ENCODE measurements at regions not wholly inside any gene's neighbourhood (a gene's known extent, or its start where the extent isn't known, plus 50 kb on each side); places are given as distances from the start of the nearest gene placed in this dataset.

DNA sequence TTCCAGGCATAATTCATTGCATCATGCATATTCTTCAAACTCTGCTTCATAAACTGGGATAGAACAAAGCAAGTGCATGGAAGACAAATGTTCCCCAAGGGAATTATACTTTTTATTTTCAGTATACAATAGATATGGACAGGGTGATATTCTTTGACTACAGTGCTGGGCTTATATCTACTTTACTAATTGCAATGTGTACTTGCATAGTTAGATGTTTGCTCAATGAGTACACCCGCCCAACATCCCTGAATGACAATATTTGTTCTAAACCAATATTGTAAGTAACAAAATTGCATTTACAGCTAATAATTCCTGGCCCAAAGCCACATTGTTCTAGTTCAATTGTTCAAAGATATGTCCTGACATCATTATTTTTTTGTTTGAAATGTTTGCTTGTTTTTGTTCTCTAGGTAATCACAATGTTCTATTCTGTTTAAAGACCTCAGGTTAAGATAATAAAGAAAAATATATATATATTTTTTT is 171.4 kb downstream of the PTN start:
- no peak for DNase-seq

DNA sequence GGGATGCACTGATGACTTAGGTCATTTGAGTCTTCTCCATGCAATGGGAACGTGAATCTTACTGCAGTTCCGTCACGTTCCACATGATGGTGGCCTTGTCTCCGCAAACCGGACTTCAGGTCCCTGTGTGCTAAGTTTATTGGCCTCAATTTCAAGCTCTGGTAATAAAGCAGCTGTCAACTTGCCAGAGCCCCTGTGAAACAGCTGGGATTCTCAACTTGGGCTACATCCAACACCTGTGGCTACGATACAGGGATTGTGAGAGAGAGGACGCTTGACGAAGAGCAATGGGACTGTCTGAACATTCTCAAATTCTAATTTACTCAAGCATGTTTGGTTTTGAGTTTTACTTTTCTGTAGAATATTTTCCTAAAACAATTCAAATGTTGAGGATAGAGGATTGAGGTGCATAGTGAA is 174.2 kb downstream of the PTN start:
- peak; percentile 24 for DNase-seq

DNA sequence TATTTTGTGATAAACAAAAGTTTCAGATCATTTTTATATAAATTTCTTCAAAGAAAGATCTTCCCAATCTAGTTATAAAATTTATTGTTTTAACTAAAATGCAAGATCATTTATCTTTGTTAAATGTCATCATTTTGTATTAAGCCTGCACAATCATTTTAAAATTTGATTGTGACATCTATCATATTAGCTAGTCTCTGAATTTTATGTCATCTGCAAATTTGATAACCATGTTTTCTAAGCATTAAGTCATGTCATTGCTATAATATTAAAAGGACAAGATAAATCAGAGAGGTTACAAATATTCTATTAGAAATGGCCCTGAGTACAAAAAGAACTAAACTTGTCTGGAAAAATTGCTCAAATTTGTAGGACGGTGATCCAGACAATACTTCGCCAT is 175.9 kb downstream of the PTN start:
- DNase-seq, result no peak

DNA sequence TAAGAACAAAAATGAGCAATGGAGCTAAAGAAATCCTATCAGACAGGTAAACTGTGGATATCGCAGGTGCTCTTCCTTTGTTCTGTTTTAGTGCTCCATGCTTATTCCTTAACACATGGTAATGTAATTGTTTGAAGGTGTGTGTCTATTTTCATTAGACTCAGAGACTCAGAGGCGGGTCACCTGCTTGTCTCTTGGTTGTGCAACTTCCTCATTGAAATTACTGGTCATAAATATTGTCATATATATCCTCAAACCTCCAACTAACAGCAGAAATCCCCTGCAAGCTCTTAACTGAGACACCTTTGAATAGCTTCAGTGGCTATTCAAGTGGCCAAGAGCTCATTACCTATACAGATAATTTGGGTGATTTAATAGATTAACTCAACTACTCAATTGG is 177.2 kb downstream of the PTN start:
- no peak for DNase-seq

DNA sequence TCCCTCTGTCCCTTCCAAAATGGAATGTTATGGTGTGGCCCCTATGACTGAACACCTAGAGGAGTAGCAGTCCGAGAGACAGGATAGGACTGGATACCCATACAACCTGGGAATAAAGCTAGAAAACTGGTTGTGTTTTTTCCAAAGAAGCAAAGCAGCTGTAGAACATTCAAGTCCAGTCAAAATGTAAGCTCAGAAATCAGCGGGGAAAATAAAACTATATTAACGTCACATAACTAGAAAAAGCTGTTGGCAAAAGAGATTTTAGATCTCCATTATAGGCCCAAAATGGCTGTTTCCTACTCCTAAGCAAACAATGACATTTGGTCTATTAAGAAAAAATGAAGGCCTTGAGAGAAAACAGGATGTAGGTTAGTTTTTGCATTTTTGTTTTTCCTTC is 177.7 kb downstream of the PTN start:
- DNase-seq, result no peak

DNA sequence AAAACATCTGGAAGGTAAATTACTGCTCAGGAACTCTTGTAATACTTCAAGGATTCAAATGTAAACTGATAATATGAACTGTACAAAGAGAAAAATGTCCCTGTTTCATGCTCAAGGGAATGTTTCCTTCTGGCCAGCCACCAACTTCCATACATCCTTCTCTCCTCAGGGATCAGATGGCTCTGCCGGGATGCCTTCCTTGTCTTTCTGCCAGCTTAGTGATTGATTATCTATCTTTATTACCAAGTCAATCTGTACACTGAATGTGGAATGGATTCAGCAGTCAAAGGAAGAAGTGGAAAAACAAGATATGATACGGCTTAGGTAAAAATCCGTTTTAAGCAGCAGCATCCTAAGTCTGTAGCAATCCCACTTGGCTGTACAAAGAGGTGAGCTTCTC is 178.3 kb downstream of the PTN start:
- DNase-seq, result no peak

DNA sequence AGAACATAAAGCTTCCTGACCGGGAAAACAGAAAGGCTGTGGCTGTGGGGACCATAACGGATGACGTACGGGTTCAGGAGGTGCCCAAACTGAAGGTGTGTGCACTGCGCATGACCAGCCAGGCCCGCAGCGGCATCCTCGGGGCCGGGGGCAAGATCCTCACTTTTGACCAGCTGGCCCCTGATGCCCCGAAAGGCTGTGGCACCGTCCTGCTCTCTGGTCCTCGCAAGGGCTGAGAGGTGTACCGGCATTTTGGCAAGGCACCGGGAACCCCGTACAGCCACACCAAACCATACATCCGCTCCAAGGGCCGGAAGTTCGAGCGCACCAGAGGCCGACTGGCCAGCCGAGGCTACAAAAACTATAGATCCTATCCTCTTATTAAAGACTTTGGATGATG is 179.3 kb downstream of the PTN start:
- no peak for DNase-seq

DNA sequence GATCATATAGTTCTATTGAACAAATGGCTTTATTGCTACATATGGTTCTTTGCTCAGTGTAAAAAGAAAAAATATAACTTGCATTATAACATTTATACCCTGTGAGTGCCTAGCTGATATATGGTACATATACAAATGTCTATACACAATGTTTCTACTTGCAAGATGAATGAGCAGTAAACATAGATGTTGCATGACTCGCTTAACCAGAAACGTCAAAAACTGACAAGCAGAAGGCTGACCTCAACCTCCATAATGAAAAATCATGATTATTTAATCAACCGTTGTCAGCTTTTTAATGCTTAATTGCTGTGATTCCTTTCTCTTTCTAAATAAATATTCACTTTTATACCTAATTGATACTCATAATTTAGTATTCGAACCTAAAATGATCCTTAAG is 183.3 kb downstream of the PTN start:
- no peak for DNase-seq

DNA sequence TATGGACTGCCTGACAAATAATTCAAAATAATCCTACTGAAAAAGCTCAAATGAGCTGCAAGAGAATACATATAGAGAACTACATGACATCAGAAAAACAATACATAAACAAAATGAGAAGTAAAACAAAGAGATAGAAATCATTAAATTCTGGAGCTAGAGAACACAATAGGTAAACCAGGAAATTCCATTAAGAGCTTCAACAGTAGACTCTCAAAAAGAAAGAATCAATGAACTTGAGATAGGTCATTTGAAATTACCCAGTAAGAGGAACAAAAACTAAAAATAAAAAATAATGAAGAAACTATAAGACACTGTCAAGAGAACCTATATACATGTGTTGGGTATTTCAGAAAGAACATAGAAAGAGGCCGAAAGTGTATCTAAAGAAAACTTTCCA is 186.3 kb downstream of the PTN start:
- no peak for DNase-seq

DNA sequence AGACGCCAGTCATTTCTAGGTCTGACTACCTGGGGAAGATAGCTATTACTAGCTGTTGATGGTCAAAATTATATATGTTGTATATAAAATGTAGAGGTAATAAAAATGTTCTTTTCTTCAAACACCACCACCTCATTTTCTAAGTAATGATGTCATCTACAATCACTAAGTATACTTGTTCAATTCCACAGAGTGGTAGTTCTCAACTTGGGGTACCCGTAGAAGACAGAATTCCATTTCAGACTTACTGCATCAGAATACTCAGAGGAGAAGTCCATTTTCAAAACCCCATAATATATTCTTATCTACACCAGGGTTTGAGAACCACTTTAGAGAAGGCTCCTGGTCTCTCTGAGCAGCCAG is 191.9 kb downstream of the PTN start:
- DNase-seq, result no peak

DNA sequence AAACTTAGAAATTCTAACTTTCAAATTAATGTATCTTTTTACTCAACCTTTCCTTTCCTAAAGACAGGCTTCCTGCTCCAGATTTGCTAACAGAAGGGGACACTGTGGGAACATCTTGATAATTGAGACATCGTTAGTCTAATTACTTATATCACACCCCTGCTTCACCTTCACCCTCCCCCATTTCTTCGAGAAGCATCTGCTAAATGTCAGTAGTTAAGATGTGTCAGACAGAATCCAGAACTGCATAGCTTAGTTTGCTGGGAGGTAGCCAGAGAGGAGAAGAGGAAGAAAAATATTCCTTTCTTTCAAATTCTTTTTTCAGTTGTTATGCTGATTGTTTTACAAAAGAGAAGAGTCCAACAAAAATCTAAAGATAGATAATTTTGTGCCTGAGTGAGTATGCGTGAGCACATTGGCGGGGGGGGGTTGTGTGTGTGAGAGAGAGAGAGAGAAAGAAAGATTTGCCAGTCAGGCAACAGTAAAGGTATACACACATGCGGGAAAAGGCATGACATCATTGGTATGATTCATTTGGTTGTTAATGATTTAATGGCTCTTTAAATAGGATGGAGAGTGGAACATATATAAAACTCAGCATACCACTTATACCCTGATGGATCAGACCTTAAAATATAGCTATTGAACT is 192.4 kb downstream of the PTN start:
- no peak for DNase-seq

DNA sequence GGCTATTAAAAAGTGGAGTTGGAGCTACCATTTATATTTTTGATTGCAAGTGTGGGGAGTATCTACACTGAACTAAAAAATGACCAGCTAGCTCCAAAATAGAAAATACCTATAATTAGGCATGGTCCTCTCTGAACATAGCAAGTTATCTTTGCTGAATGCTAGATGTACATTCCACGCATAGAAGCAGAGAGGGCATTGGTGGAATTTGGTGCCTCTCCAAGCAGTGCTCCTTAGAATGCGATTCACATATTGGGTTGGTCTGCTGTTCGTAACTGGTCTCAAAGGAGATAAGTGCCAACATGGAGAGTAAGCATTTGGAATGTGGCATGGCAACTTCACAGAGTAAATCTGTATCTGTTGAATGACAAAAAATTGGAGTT is 196.2 kb downstream of the PTN start:
- DNase-seq, result no peak

DNA sequence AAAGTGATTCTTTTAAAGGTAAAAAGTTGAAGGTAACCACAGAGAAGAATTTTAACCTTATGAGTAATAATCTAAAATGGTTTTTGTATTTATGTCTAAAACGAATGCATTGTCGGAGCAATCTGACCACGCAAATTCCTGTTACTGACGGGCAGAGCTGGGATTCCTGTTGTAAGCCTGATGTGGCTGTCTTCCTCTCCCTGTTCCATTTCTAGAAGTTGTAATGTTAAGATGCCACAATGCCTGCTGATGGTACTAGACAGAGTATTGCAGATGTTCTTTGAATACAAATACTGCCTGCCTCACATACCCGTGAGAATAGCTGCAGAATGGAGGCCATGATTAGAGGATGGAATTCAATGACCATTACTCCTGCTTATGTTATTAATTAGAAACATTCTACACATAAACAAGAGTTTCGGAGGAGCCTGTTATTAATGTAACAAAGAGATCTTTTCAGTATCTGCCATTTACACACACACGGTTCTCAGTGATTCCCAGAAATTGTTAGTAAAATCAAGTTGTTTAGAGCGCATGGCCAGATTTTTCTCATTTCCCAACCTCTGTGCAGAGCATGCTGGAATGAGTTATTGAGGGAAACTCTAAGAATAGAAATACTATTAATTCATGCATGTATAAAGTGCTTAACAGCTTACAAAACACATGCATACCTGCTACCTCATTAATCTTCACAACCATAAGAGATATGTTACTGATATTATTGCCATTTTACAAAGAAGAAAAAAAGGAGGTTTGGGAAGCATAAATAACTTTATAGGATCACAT is 196.8 kb downstream of the PTN start:
- no peak for DNase-seq

DNA sequence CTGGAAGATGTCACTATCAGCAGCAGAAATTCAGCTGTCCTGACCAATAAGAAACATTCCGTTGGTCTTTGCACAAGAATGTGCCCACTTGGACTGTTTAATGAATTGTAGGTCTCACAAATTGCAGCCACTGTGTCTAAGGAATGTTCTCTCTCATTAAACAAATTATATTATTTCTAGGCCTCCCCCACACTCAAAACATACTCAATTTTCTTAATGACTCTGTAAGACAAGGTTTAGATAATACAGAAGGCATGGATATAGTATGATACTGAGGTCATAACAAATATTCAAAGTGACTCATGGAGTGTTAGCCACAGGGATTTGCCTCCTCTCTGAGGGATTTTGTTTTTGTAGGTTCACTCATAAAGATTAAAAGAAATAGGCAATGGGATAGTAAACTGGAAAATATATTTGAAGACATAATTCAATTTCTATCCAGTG is 197.5 kb downstream of the PTN start:
- no peak for DNase-seq

DNA sequence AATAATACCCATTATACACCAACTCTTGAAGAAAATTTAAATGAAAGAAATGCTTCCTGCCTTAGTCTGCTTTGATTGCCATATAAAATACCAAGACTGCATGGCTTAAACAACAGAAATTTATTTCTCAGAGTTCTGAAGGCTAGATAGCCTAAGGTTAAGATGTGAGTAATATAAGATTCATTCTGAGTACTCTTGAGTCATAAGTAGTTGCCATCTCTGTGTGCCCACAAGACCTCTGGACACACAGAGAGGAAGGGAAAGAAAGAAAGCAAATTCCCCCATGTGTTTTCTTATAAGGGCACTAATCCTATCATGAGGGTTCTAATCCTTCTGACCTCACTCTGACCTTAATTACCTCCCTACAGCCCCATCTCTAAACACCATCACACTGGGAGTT is 201.2 kb downstream of the PTN start:
- DNase-seq, result no peak

DNA sequence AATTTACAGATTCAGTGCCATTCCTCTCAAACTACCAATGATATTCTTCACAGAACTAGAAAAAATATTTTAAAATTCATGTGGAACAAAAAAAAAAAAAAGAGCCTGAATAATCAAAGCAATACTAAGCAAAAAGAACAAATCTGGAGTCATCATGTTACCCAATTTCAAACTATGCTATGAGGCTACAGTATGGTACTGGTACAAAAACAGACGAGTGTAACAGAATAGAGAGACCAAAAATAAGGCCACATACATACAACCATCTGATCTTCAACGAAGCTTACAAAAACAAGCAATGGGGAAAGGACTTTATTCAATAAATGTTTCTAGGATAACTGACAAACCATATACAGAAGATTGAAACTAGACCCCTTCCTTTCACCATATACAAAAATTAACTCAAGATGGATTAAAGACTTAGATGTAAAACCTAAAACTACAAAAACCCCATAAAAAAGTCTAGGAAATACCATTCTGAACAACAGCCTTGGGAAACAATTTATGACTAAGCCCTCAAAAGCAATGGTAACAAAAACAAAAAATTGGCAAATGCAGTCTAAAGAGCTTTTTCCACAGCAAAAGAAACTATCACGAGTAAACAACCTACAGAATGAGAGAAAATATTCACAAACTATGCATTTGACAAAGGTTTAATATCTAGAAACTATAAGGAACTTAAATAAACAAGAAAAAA is 207.7 kb downstream of the PTN start:
- DNase-seq, result no peak

DNA sequence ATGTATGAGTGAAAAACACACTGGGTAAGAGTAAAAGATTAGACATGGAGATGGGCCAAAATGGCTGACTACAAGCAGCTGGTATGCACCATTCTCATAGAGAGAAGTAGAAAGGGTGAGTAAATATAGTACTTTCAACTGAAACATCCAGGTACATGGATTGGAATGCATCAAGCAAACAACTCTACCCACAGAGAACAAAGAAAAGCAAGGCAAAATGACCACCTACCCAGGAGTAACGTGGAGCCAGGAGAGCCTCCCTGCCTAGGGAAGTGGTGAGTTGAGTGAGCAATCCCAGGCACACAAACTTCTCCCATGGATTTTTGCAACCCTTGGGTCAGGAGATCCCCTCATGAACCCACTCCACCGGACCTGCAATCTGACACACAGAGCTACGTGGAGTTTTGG is 212.8 kb downstream of the PTN start:
- DNase-seq, result no peak

DNA sequence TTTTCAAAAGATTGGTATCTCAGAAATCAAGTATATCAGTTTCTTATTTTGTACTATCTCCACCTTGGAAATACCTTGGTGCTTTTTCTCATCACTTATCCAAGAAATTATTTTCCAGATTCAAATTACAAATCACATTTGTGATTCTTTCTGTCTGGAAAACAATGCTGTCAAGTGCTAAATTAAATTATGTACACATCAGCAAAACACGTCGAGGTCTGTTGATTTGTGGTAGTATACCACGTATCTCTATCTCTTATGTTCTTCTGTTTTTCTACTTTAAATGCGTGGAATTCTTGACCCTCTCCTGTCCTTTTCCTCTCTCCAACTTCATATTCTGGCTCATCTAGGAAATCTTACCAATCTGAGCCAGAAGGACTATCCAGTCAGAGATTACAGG is 214.5 kb downstream of the PTN start:
- no peak for DNase-seq

DNA sequence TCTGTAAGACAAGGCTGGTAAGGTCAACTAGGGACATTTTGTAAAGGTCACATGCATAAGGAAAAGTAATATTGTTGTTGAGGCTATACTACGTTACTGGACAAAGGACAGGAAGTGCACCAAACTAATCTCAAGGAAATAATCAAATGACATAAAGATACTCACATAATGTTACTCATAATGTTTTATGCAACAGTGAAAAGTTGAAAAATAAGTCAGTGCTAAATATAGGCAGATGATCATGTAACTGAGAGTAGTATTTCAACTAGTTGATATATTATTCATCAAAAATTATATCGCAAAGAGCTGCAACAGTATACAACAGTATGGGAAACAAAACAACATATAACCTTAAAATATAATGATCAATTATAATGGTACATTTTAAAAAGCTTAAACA is 215.7 kb downstream of the PTN start:
- no peak for DNase-seq

DNA sequence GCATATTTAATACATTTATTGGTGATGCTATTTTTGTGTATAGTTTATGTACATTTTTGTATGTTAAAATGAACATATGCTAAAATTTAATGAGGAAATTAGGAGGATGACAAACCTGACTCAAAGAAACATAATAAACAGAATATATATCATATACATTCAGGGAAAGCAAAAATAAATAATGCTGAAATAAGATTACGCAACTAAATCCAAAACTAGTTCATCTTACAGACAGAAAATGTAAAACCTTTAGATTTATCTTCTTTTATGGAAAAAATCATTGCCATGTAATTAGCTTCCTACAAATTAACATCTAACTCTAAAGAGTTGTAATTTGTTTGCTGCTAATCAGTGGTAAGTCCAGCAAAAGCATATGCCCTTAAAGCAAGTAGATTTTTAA is 216.5 kb downstream of the PTN start:
- no peak for DNase-seq

DNA sequence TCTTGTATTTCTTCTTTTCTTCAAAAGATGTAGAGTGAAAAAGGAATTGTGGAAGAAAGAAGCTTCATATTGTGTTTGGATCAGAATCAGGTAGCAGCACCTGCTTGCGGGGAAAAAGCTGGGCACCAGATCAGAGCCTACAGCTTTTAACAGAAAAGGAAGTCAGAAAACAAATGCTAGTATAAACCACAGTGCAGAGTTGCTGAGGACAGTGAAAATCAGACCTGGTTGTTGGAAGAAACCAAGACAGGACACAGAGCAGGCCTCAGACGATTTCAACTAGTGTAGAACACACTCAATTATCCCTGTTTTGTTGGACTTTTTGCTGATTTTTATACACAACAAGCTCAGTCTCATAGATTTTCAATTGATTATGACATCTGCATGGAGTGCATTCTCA is 221.4 kb downstream of the PTN start:
- DNase-seq, result no peak

DNA sequence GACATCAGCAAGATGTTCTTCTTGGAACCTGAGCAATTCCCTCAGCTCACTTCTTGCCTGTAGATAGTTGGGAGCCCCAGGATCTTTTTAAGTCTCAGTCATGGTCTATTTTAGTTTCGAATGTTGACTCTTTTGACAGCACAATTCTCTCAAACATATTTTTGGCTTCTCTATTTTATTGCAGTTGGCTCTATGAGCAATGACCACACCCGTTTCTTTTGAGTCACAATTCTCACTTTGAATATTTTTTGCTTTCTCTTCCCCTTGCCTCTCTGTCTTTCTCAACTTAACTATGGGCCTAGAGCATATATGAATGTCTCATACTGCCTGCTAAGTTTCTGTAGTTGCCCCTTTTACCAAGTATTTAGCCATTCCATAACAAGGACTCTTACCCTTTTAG is 222.8 kb downstream of the PTN start:
- no peak for DNase-seq

DNA sequence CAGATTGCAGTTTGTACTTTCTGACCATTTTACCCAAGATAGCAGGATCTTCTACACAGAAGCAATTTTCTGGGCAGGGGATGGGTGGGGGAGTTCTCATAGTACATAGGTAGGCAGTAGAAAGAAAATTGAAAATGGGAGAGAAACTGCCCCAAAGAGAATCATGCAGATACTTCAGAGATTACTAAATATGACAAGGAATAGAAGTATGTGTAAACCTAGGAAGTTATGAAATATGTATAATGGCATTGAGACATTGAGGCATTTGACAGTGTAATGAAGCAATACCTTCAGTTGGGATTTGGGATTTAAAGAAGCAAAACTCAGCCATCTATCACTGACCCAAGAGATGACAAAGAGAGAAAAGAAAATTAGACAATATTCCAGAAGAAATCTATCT is 233.0 kb downstream of the PTN start:
- DNase-seq, result no peak

DNA sequence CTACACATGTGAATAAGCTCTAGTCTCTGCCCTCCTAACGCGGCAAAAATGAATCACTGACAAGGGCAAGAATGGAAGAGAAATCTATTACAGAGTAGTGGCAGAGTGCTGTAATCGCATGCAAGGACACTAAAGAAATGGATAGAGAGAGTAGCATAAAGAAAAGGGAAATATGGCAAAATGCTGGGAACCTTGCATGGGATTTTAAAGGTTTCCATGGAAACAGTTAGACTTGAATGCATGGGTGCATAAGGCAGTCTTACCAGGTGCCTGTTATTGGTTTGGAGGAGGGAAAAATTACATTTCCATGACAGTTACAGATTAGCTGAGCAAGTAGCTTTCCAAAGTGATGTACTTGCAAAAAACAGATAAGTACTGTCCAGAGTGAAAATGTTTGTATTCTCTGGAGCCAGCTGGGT is 233.4 kb downstream of the PTN start:
- no peak for DNase-seq
